Endothelial cell of umbilical vein (primary cell): ENCODE measurements at regions not wholly inside any gene's neighbourhood (a gene's known extent, or its start where the extent isn't known, plus 50 kb on each side); places are given as distances from the start of the nearest gene placed in this dataset.
A peak's percentile ranks its signal among the peaks of the same experiment; 100 is the strongest.

Experiments
- BruUV-seq: library from RNA; stranded (reverse); fragments of 400-500 nt; replicated peaks from 2 replicates; lab custom pipeline; 2021; lab: Mats Ljungman, UMichigan
- CTCF ChIA-PET: fragments of 300-600, 350-600 bp; sonication (Branson Sonifier 250); formaldehyde crosslinking; loops from one replicate; lab custom pipeline; 2021; ENCODE audit warnings: antibody characterized with exemption, inconsistent platforms; lab: Charles Lee
- POLR2A ChIA-PET: fragments of 300-600, 350-600 bp; sonication (Branson Sonifier 250); formaldehyde crosslinking; loops from one replicate; lab custom pipeline; 2021; ENCODE audit warnings: antibody characterized with exemption, inconsistent platforms; lab: Charles Lee
- DNase-seq: peaks from one replicate; pipeline ENCODE4 v3.0.0-alpha.2; 2011; ENCODE audit warnings: low read depth, low spot score
- FAIRE-seq: peaks from 2 replicates; lab custom pipeline; 2011; peaks lifted over from hg19 to GRCh38; lab: Jason Lieb, UNC
- H2AFZ ChIP-seq: 2 replicates; pipeline ENCODE4 v1.6.0; 2012; ENCODE audit warnings: low read depth, low read length, control low read depth, inconsistent platforms
- H3K27ac ChIP-seq: 2 replicates; pipeline ENCODE4 v1.5.1; 2011; ENCODE audit warnings: low read depth, mild to moderate bottlenecking, control low read depth, low read length, moderate library complexity; ENCODE audit not compliant: insufficient read depth
- H3K27me3 ChIP-seq, 2 experiments: 2 replicates each; pipeline versions ENCODE4 v1.6.0 to v1.6.1; 2011; ENCODE audit warnings: low read length in 2 of 2, mixed read lengths in 1 of 2; ENCODE audit not compliant: control insufficient read depth in 2 of 2, insufficient read depth in 2 of 2
- H3K36me3 ChIP-seq, 2 experiments: 2 replicates in 1 of 2; 3 replicates in 1 of 2; pipeline ENCODE4 v1.5.1; 2011; ENCODE audit warnings: low read length in 2 of 2, mild to moderate bottlenecking in 1 of 2, moderate library complexity in 1 of 2; ENCODE audit not compliant: control insufficient read depth in 2 of 2, insufficient read depth in 2 of 2; ENCODE audit errors: extremely low read depth in 1 of 2
- H3K4me1 ChIP-seq: 3 replicates; pipeline ENCODE4 v1.5.1; 2011; ENCODE audit warnings: mild to moderate bottlenecking, low read length; ENCODE audit not compliant: control insufficient read depth, insufficient read depth; ENCODE audit errors: extremely low read depth
- H3K4me2 ChIP-seq: 2 replicates; pipeline ENCODE4 v1.6.1; 2011; ENCODE audit warnings: low read length, control low read depth, mixed read lengths; ENCODE audit not compliant: insufficient read depth
- H3K4me3 ChIP-seq, 3 experiments: fragments of 200-600 bp in 1 of 3; sonication (generic), shearing (Covaris generic) in 1 of 3; replicated peaks in 1 of 3; 2 replicates each; pipeline ENCODE4 v1.5.1; 2011 to 2016; ENCODE audit warnings: control low read depth in 3 of 3, low read length in 3 of 3, mild to moderate bottlenecking in 2 of 3, inconsistent platforms in 1 of 3, low read depth in 1 of 3, moderate library complexity in 1 of 3; ENCODE audit not compliant: insufficient read depth in 1 of 3
- H3K79me2 ChIP-seq: 2 replicates; pipeline ENCODE4 v1.6.0; 2012; ENCODE audit warnings: low read length, inconsistent platforms; ENCODE audit not compliant: control insufficient read depth, insufficient read depth
- H3K9ac ChIP-seq: replicated peaks from 2 replicates; pipeline ENCODE3; 2011; ENCODE audit warnings: low read length, control low read depth; ENCODE audit not compliant: insufficient read depth; ENCODE audit errors: extremely low read depth
- H3K9me1 ChIP-seq: replicated peaks from 3 replicates; pipeline ENCODE4 v1.6.0; 2011; ENCODE audit warnings: mild to moderate bottlenecking, low read length; ENCODE audit not compliant: control insufficient read depth, insufficient read depth; ENCODE audit errors: extremely low read depth
- H3K9me3 ChIP-seq: replicated peaks from 2 replicates; pipeline ENCODE4 v1.5.1; 2012; ENCODE audit warnings: low read length, inconsistent platforms; ENCODE audit not compliant: control insufficient read depth, insufficient read depth
- H4K20me1 ChIP-seq: replicated peaks from 2 replicates; pipeline ENCODE3; 2011; ENCODE audit warnings: mild to moderate bottlenecking, low read length; ENCODE audit not compliant: control insufficient read depth, insufficient read depth; ENCODE audit errors: extremely low read depth
- CTCF ChIP-seq, 2 donors: IDR thresholded peaks; 1 replicate in 1 of 2; 2 replicates in 1 of 2; pipeline ENCODE4 v1.5.1; 2011; ENCODE audit warnings: low read length in 2 of 2, mild to moderate bottlenecking in 2 of 2, moderate library complexity in 2 of 2, control low read depth in 1 of 2, inconsistent platforms in 1 of 2, low read depth in 1 of 2; ENCODE audit not compliant: insufficient read depth in 1 of 2; ENCODE audit errors: extremely low read depth in 1 of 2
- EZH2 ChIP-seq: IDR thresholded peaks from 2 replicates; pipeline ENCODE4 v1.6.1; 2012; ENCODE audit warnings: borderline replicate concordance, low read depth, mild to moderate bottlenecking, moderate library complexity, low read length, inconsistent platforms; ENCODE audit not compliant: severe bottlenecking
- FOS ChIP-seq: IDR thresholded peaks from 2 replicates; pipeline ENCODE4 v1.6.1; 2011; ENCODE audit warnings: mild to moderate bottlenecking, low read length, moderate library complexity, borderline replicate concordance; ENCODE audit not compliant: insufficient read depth
- GATA2 ChIP-seq: IDR thresholded peaks from 2 replicates; pipeline ENCODE4 v1.7.0; 2011; ENCODE audit warnings: low read depth, mild to moderate bottlenecking, moderate library complexity, mixed read lengths, low read length; ENCODE audit not compliant: insufficient read length, insufficient read depth
- JUN ChIP-seq: IDR thresholded peaks from 2 replicates; pipeline ENCODE4 v1.6.1; 2011; ENCODE audit warnings: borderline replicate concordance, low read depth; ENCODE audit not compliant: insufficient read length, insufficient read depth
- MAX ChIP-seq: IDR thresholded peaks from 2 replicates; pipeline ENCODE4 v1.6.1; 2011; ENCODE audit not compliant: insufficient read depth, insufficient read length
- MYC ChIP-seq: IDR thresholded peaks from one replicate; pipeline ENCODE4 v1.6.1; 2011; ENCODE audit warnings: mild to moderate bottlenecking, low read depth, low read length
- POLR2A ChIP-seq: IDR thresholded peaks from 2 replicates; pipeline ENCODE4 v1.6.1; 2012; ENCODE audit warnings: low read depth, mild to moderate bottlenecking, control low read depth, low read length
- POLR2AphosphoS5 ChIP-seq: IDR thresholded peaks from 2 replicates; pipeline ENCODE4 v1.6.1; 2012; ENCODE audit warnings: low read depth, mild to moderate bottlenecking, control low read depth, low read length, moderate library complexity; ENCODE audit not compliant: insufficient read depth
- dilution Hi-C: fragments of 300-500 bp; cut with MboI; formaldehyde crosslinking; loops from one replicate; pipeline ENCODE4 v1.15.0; 2019; ENCODE audit warnings: low sequenced_read_pairs; ENCODE audit not compliant: extremely low pct_ligation_motif_present
- intact Hi-C: fragments of 100-400 bp; cut with micrococcal nuclease; formaldehyde crosslinking; loops from one replicate; pipeline ENCODE4 v1.10.0; 2022

GRCh38 chr20:17808357-17808756, 108.6 kb downstream of the BANF2 start:
- intact Hi-C loops, result no loop called here
- ChIA-PET CTCF (no interaction called here), POLR2A (no interaction called here)
- no TSS peak for BruUV-seq
- no peak for TF ChIP-seq JUN
- TF ChIP-seq FOS, result no peak
- no peaks in the 10 kb centered on the region for H3K79me2 ChIP-seq
- no peaks in the 10 kb centered on the region for H3K9me1 ChIP-seq
- H4K20me1 ChIP-seq, result no peaks in the 10 kb centered on the region
- no peaks in the 10 kb centered on the region for H3K27me3 ChIP-seq
- H3K4me2 ChIP-seq, result no peak overlapping the region
- peaks cover 4% of the 10 kb centered on the region for H3K4me1 ChIP-seq
- no peaks in the 10 kb centered on the region for H3K9me3 ChIP-seq
- no peak overlapping the region for H3K27ac ChIP-seq
- no peak overlapping the region for H2AFZ ChIP-seq
- H3K9ac ChIP-seq, result no peak overlapping the region
- no peaks in the 10 kb centered on the region for H3K36me3 ChIP-seq
- no peak for FAIRE-seq
- dilution Hi-C loops, result no loop called here
- H3K4me3 ChIP-seq, result no peak overlapping the region
- peak; percentile 53 for DNase-seq

- no peaks in the 10 kb centered on the region for H3K9me3 ChIP-seq
- no peak for DNase-seq
- no peak overlapping the region for H3K4me3 ChIP-seq
- no peaks in the 10 kb centered on the region for H3K27me3 ChIP-seq
- no TSS peak for BruUV-seq
- H3K36me3 ChIP-seq, result no peaks in the 10 kb centered on the region
- intact Hi-C loops, result no loop called here
- no peak overlapping the region for H3K27ac ChIP-seq
- TF ChIP-seq POLR2A (no peak), JUN (no peak), POLR2AphosphoS5 (no peak), MYC (no peak), GATA2 (no peak), CTCF (IDR thresholded peaks at IDR 0.05; ENCODE audit: extremely low read depth in 1 of 2, insufficient read depth in 1 of 2, low read depth in 1 of 2, low read length in 2 of 2) (no peak), FOS (no peak), EZH2 (no peak), MAX (no peak)
- H3K79me2 ChIP-seq, result no peaks in the 10 kb centered on the region
- no peaks in the 10 kb centered on the region for H4K20me1 ChIP-seq
- peaks cover 4% of the 10 kb centered on the region for H3K4me1 ChIP-seq
- FAIRE-seq, result no peak
- dilution Hi-C loops, result no loop called here
- no peaks in the 10 kb centered on the region for H3K9me1 ChIP-seq
- no peak overlapping the region for H2AFZ ChIP-seq
- no peak overlapping the region for H3K9ac ChIP-seq
- CTCF ChIA-PET, result no interaction called here
- POLR2A ChIA-PET, result no interaction called here
- no peak overlapping the region for H3K4me2 ChIP-seq
These were observed 107.9 kb downstream of the BANF2 start for GRCh38 chr20:17807651-17808050.
